Liver (tissue), 8 donors: ENCODE measurements at regions not wholly inside any gene's neighbourhood (a gene's known extent, or its start where the extent isn't known, plus 50 kb on each side); places are given as distances from the start of the nearest gene placed in this dataset.

Source experiments
- DNase-seq: peaks from one replicate; pipeline ENCODE4 v3.0.0-alpha.2; 2017; ENCODE audit warnings: low spot score
- H3K27ac ChIP-seq, 2 donors: one replicate each; pipeline ENCODE4 v1.7.0; 2013; ENCODE audit warnings: inconsistent platforms in 2 of 2, low read length in 2 of 2, control low read depth in 1 of 2, low read depth in 1 of 2, mild to moderate bottlenecking in 1 of 2
- H3K27me3 ChIP-seq, 4 donors: one replicate each; pipeline versions ENCODE4 v1.6.1 to v1.7.0; 2013; ENCODE audit warnings: low read length in 3 of 4, inconsistent platforms in 1 of 4, mild to moderate bottlenecking in 1 of 4, moderate library complexity in 1 of 4; ENCODE audit not compliant: control insufficient read depth in 4 of 4, insufficient read depth in 4 of 4
- H3K36me3 ChIP-seq, 4 donors: one replicate each; pipeline versions ENCODE4 v1.6.1 to v1.7.0; 2013; ENCODE audit warnings: low read length in 3 of 4, mild to moderate bottlenecking in 3 of 4, low read depth in 1 of 4, moderate library complexity in 1 of 4; ENCODE audit not compliant: control insufficient read depth in 4 of 4, insufficient read depth in 3 of 4
- H3K4me1 ChIP-seq, 4 donors: one replicate each; pipeline versions ENCODE4 v1.6.1 to v1.7.0; 2013; ENCODE audit warnings: low read length in 3 of 4, mild to moderate bottlenecking in 3 of 4, moderate library complexity in 1 of 4; ENCODE audit not compliant: control insufficient read depth in 4 of 4, insufficient read depth in 4 of 4
- H3K4me3 ChIP-seq, 3 donors: one replicate each; pipeline versions ENCODE4 v1.6.1 to v1.7.0; 2013; ENCODE audit warnings: low read length in 3 of 3, control low read depth in 1 of 3, low read depth in 1 of 3, mild to moderate bottlenecking in 1 of 3
- H3K9ac ChIP-seq, 2 donors: one replicate each; pipeline ENCODE4 v1.7.0; 2013; ENCODE audit warnings: low read length in 2 of 2, mild to moderate bottlenecking in 2 of 2, moderate library complexity in 2 of 2, control low read depth in 1 of 2, low read depth in 1 of 2
- H3K9me3 ChIP-seq, 4 donors: one replicate each; pipeline versions ENCODE4 v1.6.1 to v1.7.0; 2013; ENCODE audit warnings: low read length in 3 of 4; ENCODE audit not compliant: control insufficient read depth in 4 of 4
- EGR1 ChIP-seq, 2 donors: IDR thresholded peaks; 2 replicates each; pipeline ENCODE4 v1.6.1; 2016 to 2018; ENCODE audit warnings: antibody characterized with exemption in 2 of 2, low read depth in 2 of 2
- FOXA1 ChIP-seq: IDR thresholded peaks from 2 replicates; pipeline ENCODE4 v1.6.1; 2016; ENCODE audit warnings: antibody characterized with exemption
- FOXA2 ChIP-seq: IDR thresholded peaks from 2 replicates; pipeline ENCODE4 v1.6.1; 2016; ENCODE audit warnings: antibody characterized with exemption
- GABPA ChIP-seq, 2 donors: IDR thresholded peaks in 1 of 2; conservative IDR thresholded peaks in 1 of 2; 2 replicates each; pipeline ENCODE4 v1.6.1; 2016; ENCODE audit warnings: antibody characterized with exemption in 2 of 2, mild to moderate bottlenecking in 1 of 2, moderate library complexity in 1 of 2
- HNF4A ChIP-seq, 2 donors: conservative IDR thresholded peaks; 2 replicates each; pipeline ENCODE4 v1.6.1; 2016; ENCODE audit warnings: antibody characterized with exemption in 2 of 2, mild to moderate bottlenecking in 2 of 2
- HNF4G ChIP-seq: IDR thresholded peaks from 2 replicates; pipeline ENCODE4 v1.6.1; 2016; ENCODE audit warnings: antibody characterized with exemption
- JUND ChIP-seq, 2 donors: IDR thresholded peaks; 2 replicates each; pipeline ENCODE4 v1.6.1; 2016; ENCODE audit warnings: antibody characterized with exemption in 2 of 2
- NR2F2 ChIP-seq: IDR thresholded peaks from 2 replicates; pipeline ENCODE4 v1.6.1; 2016; ENCODE audit warnings: antibody characterized with exemption
- RAD21 ChIP-seq, 2 donors: IDR thresholded peaks; 2 replicates each; pipeline ENCODE4 v1.6.1; 2016; ENCODE audit warnings: antibody characterized with exemption in 2 of 2, mild to moderate bottlenecking in 2 of 2
- RXRA ChIP-seq, 2 donors: IDR thresholded peaks; 2 replicates each; pipeline ENCODE4 v1.6.1; 2017 to 2018; ENCODE audit warnings: antibody characterized with exemption in 2 of 2, mild to moderate bottlenecking in 1 of 2
- SP1 ChIP-seq: IDR thresholded peaks from 2 replicates; pipeline ENCODE4 v1.6.1; 2018; ENCODE audit warnings: antibody characterized with exemption, mild to moderate bottlenecking
- TAF1 ChIP-seq: conservative IDR thresholded peaks from 2 replicates; pipeline ENCODE4 v1.6.1; 2016; ENCODE audit warnings: antibody characterized with exemption, mild to moderate bottlenecking
- YY1 ChIP-seq: IDR thresholded peaks from 2 replicates; pipeline ENCODE4 v1.6.1; 2016; ENCODE audit warnings: antibody characterized with exemption, mild to moderate bottlenecking
- WGBS: extraction: QIAGEN DNeasy Blood & Tissue Kit; methylation state at CpG from one replicate; pipeline ENCODE4 v1.1.7; 2013; 5-methylcytosine and 5-hydroxymethylcytosine counted together
- TF ChIP-seq, protein P1 (sequence below): IDR thresholded peaks from 2 replicates; pipeline ENCODE4 v1.6.1; 2016; ENCODE audit warnings: antibody characterized with exemption
- TF ChIP-seq, protein P2 (sequence below): fragments of 150-350 bp; IDR thresholded peaks from 2 replicates; pipeline ENCODE4 v1.5.1; 2017; ENCODE audit warnings: improper control_type of control experiment, low read depth, low read length; ENCODE audit not compliant: missing input control
- TF ChIP-seq, protein P3 (sequence below): IDR thresholded peaks from 2 replicates; pipeline ENCODE4 v1.6.1; 2016; ENCODE audit warnings: antibody characterized with exemption, mild to moderate bottlenecking
- TF ChIP-seq, protein P4 (sequence below): IDR thresholded peaks from 2 replicates; pipeline ENCODE4 v1.6.1; 2016; ENCODE audit warnings: antibody characterized with exemption
- TF ChIP-seq, protein P5 (sequence below): IDR thresholded peaks from 2 replicates; pipeline ENCODE4 v1.6.1; 2016; ENCODE audit warnings: antibody characterized with exemption
- donor health status: healthy.
- donor health status: healthy.
- donor health status: healthy.
- donor health status: healthy.
- donor health status: healthy.

DNA sequence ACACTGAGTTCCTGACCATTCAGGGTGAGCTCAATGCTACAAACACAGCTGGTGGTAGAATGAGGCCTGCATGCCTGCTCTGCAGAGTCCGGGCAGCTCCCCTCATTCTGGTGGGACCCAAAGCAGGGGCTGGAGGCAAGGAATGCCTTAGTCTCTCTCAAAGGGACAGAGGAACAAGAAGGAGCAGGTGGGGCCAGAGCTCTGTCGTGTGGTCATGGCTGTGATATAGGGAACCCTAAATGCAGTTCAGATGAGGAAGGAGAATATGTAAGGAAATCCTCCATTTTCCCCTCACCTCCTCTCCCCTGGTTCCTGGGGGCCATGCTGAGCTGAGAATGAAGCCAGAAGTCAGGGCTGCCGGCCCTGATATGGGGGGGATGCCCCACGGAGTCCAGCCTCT, 334.3 kb downstream of the CYP26B1 start:
- H3K27ac ChIP-seq, result no peak overlapping the region
- 83% methylated on average over 4 of the region's 4 CpGs for WGBS
- H3K4me3 ChIP-seq, result no peak overlapping the region
- H3K27me3 ChIP-seq, result no peaks in the 10 kb centered on the region
- DNase-seq, result peak; percentile 22
- no peaks in the 10 kb centered on the region for H3K9me3 ChIP-seq
- H3K4me1 ChIP-seq, result no peaks in the 10 kb centered on the region
- H3K9ac ChIP-seq, result no peak overlapping the region
- TF ChIP-seq SP1 (no peak), NR2F2 (no peak), JUND (IDR thresholded peaks at IDR 0.05) (no peak), TAF1 (no peak), EGR1 (IDR thresholded peaks at IDR 0.05; ENCODE audit: low read depth in 2 of 2) (no peak), GABPA (IDR thresholded peaks at IDR 0.05 in 1 of 2, conservative IDR thresholded peaks at IDR 0.05 in 1 of 2) (no peak), RXRA (IDR thresholded peaks at IDR 0.05) (no peak), HNF4G (no peak), FOXA1 (no peak), FOXA2 (no peak), HNF4A (conservative IDR thresholded peaks at IDR 0.05) (no peak), RAD21 (IDR thresholded peaks at IDR 0.05) (no peak)
- TF ChIP-seq, protein P1, sequence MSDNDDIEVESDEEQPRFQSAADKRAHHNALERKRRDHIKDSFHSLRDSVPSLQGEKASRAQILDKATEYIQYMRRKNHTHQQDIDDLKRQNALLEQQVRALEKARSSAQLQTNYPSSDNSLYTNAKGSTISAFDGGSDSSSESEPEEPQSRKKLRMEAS, result no peak
- TF ChIP-seq, protein P2, sequence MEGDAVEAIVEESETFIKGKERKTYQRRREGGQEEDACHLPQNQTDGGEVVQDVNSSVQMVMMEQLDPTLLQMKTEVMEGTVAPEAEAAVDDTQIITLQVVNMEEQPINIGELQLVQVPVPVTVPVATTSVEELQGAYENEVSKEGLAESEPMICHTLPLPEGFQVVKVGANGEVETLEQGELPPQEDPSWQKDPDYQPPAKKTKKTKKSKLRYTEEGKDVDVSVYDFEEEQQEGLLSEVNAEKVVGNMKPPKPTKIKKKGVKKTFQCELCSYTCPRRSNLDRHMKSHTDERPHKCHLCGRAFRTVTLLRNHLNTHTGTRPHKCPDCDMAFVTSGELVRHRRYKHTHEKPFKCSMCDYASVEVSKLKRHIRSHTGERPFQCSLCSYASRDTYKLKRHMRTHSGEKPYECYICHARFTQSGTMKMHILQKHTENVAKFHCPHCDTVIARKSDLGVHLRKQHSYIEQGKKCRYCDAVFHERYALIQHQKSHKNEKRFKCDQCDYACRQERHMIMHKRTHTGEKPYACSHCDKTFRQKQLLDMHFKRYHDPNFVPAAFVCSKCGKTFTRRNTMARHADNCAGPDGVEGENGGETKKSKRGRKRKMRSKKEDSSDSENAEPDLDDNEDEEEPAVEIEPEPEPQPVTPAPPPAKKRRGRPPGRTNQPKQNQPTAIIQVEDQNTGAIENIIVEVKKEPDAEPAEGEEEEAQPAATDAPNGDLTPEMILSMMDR, result no peak
- TF ChIP-seq, protein P3, sequence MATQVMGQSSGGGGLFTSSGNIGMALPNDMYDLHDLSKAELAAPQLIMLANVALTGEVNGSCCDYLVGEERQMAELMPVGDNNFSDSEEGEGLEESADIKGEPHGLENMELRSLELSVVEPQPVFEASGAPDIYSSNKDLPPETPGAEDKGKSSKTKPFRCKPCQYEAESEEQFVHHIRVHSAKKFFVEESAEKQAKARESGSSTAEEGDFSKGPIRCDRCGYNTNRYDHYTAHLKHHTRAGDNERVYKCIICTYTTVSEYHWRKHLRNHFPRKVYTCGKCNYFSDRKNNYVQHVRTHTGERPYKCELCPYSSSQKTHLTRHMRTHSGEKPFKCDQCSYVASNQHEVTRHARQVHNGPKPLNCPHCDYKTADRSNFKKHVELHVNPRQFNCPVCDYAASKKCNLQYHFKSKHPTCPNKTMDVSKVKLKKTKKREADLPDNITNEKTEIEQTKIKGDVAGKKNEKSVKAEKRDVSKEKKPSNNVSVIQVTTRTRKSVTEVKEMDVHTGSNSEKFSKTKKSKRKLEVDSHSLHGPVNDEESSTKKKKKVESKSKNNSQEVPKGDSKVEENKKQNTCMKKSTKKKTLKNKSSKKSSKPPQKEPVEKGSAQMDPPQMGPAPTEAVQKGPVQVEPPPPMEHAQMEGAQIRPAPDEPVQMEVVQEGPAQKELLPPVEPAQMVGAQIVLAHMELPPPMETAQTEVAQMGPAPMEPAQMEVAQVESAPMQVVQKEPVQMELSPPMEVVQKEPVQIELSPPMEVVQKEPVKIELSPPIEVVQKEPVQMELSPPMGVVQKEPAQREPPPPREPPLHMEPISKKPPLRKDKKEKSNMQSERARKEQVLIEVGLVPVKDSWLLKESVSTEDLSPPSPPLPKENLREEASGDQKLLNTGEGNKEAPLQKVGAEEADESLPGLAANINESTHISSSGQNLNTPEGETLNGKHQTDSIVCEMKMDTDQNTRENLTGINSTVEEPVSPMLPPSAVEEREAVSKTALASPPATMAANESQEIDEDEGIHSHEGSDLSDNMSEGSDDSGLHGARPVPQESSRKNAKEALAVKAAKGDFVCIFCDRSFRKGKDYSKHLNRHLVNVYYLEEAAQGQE, result no peak
- TF ChIP-seq, protein P4, sequence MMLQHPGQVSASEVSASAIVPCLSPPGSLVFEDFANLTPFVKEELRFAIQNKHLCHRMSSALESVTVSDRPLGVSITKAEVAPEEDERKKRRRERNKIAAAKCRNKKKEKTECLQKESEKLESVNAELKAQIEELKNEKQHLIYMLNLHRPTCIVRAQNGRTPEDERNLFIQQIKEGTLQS, result no peak
- TF ChIP-seq, protein P5, sequence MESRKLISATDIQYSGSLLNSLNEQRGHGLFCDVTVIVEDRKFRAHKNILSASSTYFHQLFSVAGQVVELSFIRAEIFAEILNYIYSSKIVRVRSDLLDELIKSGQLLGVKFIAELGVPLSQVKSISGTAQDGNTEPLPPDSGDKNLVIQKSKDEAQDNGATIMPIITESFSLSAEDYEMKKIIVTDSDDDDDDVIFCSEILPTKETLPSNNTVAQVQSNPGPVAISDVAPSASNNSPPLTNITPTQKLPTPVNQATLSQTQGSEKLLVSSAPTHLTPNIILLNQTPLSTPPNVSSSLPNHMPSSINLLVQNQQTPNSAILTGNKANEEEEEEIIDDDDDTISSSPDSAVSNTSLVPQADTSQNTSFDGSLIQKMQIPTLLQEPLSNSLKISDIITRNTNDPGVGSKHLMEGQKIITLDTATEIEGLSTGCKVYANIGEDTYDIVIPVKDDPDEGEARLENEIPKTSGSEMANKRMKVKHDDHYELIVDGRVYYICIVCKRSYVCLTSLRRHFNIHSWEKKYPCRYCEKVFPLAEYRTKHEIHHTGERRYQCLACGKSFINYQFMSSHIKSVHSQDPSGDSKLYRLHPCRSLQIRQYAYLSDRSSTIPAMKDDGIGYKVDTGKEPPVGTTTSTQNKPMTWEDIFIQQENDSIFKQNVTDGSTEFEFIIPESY, result no peak
- H3K36me3 ChIP-seq, result no peaks in the 10 kb centered on the region

DNA sequence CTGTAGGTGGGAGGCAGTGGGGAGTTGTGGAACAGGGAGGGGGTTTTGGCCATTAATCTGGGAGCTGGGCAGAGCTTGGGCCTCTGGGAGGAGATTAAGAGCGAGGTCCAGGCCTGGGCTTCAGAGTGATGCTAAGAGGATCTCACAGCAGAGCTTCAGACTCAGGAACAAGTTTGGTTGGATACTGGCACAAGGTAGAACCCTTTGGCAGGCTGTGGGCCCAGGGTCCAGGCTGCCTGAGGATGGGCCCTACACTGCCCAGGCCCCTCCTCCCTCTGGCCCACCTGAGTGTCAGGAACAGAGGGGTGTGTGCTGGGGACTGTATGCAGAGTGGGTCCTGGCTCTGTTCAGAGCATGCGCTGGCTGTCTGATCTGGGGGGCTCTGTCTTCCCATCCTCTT, 334.9 kb downstream of the CYP26B1 start:
- no peaks in the 10 kb centered on the region for H3K36me3 ChIP-seq
- H3K9ac ChIP-seq, result no peak overlapping the region
- 94% methylated on average over 2 of the region's 2 CpGs for WGBS
- no peak overlapping the region for H3K4me3 ChIP-seq
- H3K27me3 ChIP-seq, result no peaks in the 10 kb centered on the region
- no peak overlapping the region for H3K27ac ChIP-seq
- no peaks in the 10 kb centered on the region for H3K9me3 ChIP-seq
- no peaks in the 10 kb centered on the region for H3K4me1 ChIP-seq
- DNase-seq, result no peak
- TF ChIP-seq JUND (IDR thresholded peaks at IDR 0.05), result no peak
- no peak for TF ChIP-seq GABPA (IDR thresholded peaks at IDR 0.05 in 1 of 2, conservative IDR thresholded peaks at IDR 0.05 in 1 of 2)
- TF ChIP-seq, protein P1, result no peak
- no peak for TF ChIP-seq NR2F2
- TF ChIP-seq, protein P2, result no peak
- TF ChIP-seq, protein P5, result no peak
- no peak for TF ChIP-seq FOXA1
- TF ChIP-seq TAF1, result no peak
- no peak for TF ChIP-seq YY1
- no peak for TF ChIP-seq RAD21 (IDR thresholded peaks at IDR 0.05)
